Activated naive CD4-positive, alpha-beta T cell treated with anti-CD3 and anti-CD28 coated beads, Interleukin-2, amount 10 ng/mL, durations not matched to agents 7 days and 5 days (primary cell): ENCODE measurements at regions not wholly inside any gene's neighbourhood (a gene's known extent, or its start where the extent isn't known, plus 50 kb on each side); places are given as distances from the start of the nearest gene placed in this dataset.
"Not testable (repeated sequence)": the region's sequence is repeated elsewhere in the genome, so short reads cannot be mapped to it uniquely, and the experiment has no call there.

Source experiments
- CTCF ChIA-PET: fragments of 350-600 bp; sonication (Branson Sonifier 250); formaldehyde crosslinking; loops from one replicate; lab custom pipeline; 2021; ENCODE audit warnings: antibody characterized with exemption; lab: Charles Lee
- DNase-seq: peaks from one replicate; pipeline ENCODE4 v3.0.0-alpha.2; 2020
- H3K27ac Mint-ChIP-seq: one replicate; pipeline ENCODE4 v1.8.0; 2021; ENCODE audit warnings: mild to moderate bottlenecking, moderate library complexity, mixed read lengths
- H3K27me3 Mint-ChIP-seq: one replicate; pipeline ENCODE4 v1.8.0; 2021; ENCODE audit warnings: mild to moderate bottlenecking, mixed read lengths
- H3K36me3 Mint-ChIP-seq: one replicate; pipeline ENCODE4 v1.8.0; 2021; ENCODE audit warnings: mixed read lengths
- H3K4me1 Mint-ChIP-seq: one replicate; pipeline ENCODE4 v1.8.0; 2021; ENCODE audit warnings: mixed read lengths
- H3K4me3 Mint-ChIP-seq: one replicate; pipeline ENCODE4 v1.8.0; 2021; ENCODE audit warnings: mild to moderate bottlenecking, moderate library complexity, mixed read lengths
- H3K9me3 Mint-ChIP-seq: one replicate; pipeline ENCODE4 v1.8.0; 2021; ENCODE audit warnings: mixed read lengths

GRCh38 chr1:38648417-38648816, 211.2 kb downstream of the RRAGC start:
- Mint-ChIP-seq H3K27ac (no peak overlapping the region), H3K9me3 (no peaks in the 10 kb centered on the region), H3K27me3 (peaks cover 12% of the 10 kb centered on the region), H3K4me3 (no peak overlapping the region), H3K4me1 (no peaks in the 10 kb centered on the region), H3K36me3 (no peaks in the 10 kb centered on the region)
- no peak for DNase-seq
- CTCF ChIA-PET: no interaction called here

DNA sequence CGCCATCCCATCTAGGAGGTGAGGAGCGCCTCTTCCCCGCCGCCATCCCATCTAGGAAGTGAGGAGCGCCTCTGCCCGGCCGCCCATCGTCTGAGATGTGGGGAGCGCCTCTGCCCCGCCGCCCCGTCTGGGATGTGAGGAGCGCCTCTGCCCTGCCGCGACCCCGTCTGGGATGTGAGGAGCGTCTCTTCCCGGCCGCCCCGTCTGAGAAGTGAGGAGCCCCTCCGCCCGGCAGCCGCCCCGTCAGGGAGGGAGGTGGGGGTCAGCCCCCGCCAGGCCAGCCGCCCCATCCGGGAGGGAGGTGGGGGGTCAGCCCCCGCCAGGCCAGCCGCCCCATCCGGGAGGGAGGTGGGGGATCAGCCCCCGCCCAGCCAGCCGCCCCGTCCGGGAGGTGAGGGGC, 212.2 kb downstream of the RRAGC start:
- H3K27ac Mint-ChIP-seq, DNase-seq, H3K36me3 Mint-ChIP-seq, H3K4me3 Mint-ChIP-seq, CTCF ChIA-PET, H3K4me1 Mint-ChIP-seq, H3K9me3 Mint-ChIP-seq: not testable (repeated sequence)
- peaks cover 15% of the 10 kb centered on the region for H3K27me3 Mint-ChIP-seq

DNA sequence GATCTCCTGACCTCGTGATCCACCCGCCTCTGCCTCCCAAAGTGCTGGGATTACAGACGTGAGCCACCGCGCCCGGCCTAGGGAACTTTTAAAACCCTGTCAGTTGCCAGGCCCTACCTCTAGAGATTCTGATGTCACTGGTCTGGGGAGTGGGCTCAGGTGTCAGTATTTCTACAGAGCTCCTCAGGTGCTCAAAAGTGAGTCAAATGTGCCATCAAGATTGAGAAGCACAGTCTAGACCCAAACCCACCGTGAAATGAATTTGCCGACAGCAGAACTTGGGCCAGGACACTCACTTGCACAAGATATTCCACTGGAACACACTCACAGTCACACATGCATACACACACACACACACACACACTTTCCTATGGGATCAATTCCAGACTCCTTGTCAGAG, 215.5 kb downstream of the RRAGC start:
- Mint-ChIP-seq H3K9me3 (peaks cover 3% of the 10 kb centered on the region), H3K36me3 (no peaks in the 10 kb centered on the region), H3K4me1 (no peaks in the 10 kb centered on the region), H3K27ac (no peak overlapping the region), H3K4me3 (no peak overlapping the region), H3K27me3 (peaks cover 11% of the 10 kb centered on the region)
- DNase-seq: no peak
- CTCF ChIA-PET: no interaction called here

- H3K9me3 Mint-ChIP-seq: peaks cover 3% of the 10 kb centered on the region
- H3K36me3 Mint-ChIP-seq: no peaks in the 10 kb centered on the region
- DNase-seq: no peak
- H3K27ac Mint-ChIP-seq: no peak overlapping the region
- no peaks in the 10 kb centered on the region for H3K4me1 Mint-ChIP-seq
- H3K27me3 Mint-ChIP-seq: peaks cover 24% of the 10 kb centered on the region
- CTCF ChIA-PET: no interaction called here
- no peak overlapping the region for H3K4me3 Mint-ChIP-seq
Observed at GRCh38 chr1:38641661-38642060, 217.9 kb downstream of the RRAGC start.

GRCh38 chr1:38640371-38640770, 219.2 kb downstream of the RRAGC start:
- no peak for DNase-seq
- CTCF ChIA-PET: no interaction called here
- peaks cover 3% of the 10 kb centered on the region for H3K9me3 Mint-ChIP-seq
- no peak overlapping the region for H3K27ac Mint-ChIP-seq
- H3K27me3 Mint-ChIP-seq: peaks cover 32% of the 10 kb centered on the region
- H3K4me1 Mint-ChIP-seq: no peaks in the 10 kb centered on the region
- no peak overlapping the region for H3K4me3 Mint-ChIP-seq
- no peaks in the 10 kb centered on the region for H3K36me3 Mint-ChIP-seq

DNA sequence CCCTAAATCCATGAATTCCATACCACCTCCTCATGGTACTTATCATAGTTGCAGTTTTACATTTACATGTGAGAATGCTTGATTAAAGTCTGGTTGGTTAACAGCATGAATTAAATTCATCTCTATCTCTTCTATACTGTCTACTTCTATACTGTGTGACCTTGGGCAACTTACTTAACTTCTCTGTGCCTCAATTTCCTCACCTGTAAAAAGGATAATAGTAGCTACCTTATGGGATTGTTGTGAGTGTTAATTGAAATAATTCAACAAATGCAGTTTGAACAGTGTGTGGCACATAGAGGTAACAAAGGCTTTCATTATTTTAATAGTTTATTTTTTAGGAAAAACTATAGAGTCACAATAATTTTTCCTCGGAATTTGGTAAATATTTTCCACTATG, 231.3 kb downstream of the RRAGC start:
- no peak overlapping the region for H3K4me3 Mint-ChIP-seq
- DNase-seq: no peak
- no peaks in the 10 kb centered on the region for H3K4me1 Mint-ChIP-seq
- no peaks in the 10 kb centered on the region for H3K36me3 Mint-ChIP-seq
- no peaks in the 10 kb centered on the region for H3K9me3 Mint-ChIP-seq
- H3K27ac Mint-ChIP-seq: no peak overlapping the region
- H3K27me3 Mint-ChIP-seq: peaks cover 5% of the 10 kb centered on the region
- CTCF ChIA-PET: no interaction called here

DNA sequence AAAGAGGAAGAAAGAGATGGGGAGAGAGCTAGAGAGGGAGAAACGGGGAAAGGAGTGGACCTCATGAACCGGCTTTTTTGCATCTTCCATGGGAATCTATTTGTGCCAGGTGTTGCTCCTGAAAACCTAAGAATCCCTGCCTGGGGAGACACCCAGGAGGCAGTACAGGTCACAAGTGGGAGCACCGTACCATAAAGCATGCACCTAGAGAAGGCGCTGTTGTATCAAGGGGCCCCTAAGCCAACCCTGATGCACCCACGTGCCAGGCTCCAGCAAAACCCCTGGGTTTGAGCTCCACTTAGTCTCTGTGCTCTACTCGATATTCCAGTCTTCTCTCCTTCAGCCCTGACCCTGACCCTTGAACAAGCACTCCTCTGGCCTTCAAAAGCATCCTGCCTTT, 233.6 kb downstream of the RRAGC start:
- Mint-ChIP-seq H3K4me1 (no peaks in the 10 kb centered on the region), H3K27me3 (peaks cover 4% of the 10 kb centered on the region), H3K36me3 (no peaks in the 10 kb centered on the region), H3K4me3 (no peak overlapping the region), H3K27ac (no peak overlapping the region), H3K9me3 (no peaks in the 10 kb centered on the region)
- DNase-seq: no peak
- CTCF ChIA-PET: no interaction called here

- Mint-ChIP-seq H3K4me3 (no peak overlapping the region), H3K4me1 (no peaks in the 10 kb centered on the region), H3K27ac (no peak overlapping the region), H3K9me3 (no peaks in the 10 kb centered on the region), H3K36me3 (no peaks in the 10 kb centered on the region), H3K27me3 (peaks cover 4% of the 10 kb centered on the region)
- DNase-seq: no peak
- CTCF ChIA-PET: interaction anchor here (1.2 kb wide), 1 partner anchor 8 kb away, joined by 3 read pairs; no protein-coding TSS in a partner anchor
Observed at GRCh38 chr1:38624336-38625039, 235.1 kb downstream of the RRAGC start.

DNA sequence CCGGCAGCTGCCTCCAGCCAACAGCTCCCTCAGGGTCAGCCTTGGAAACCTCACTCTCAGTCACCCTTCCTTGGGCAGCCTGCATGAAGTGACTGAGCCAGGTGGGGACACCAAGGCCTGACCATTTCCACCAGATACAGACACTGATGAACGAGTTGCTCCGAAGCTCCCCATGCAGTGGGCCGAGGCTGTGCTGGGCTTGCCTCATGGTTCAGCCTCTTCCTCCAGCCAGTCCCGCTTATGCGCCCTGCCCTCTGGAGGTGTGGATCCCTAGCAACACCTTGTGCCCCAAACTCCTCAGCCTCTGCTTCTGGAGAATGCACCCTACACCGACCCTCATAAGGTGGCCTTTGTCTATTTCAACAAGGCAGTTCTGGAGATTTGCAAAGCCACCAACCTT, 236.0 kb downstream of the RRAGC start:
- H3K4me3 Mint-ChIP-seq: no peak overlapping the region
- H3K27me3 Mint-ChIP-seq: peaks cover 4% of the 10 kb centered on the region
- no peak for DNase-seq
- H3K9me3 Mint-ChIP-seq: no peaks in the 10 kb centered on the region
- H3K27ac Mint-ChIP-seq: no peak overlapping the region
- no peaks in the 10 kb centered on the region for H3K36me3 Mint-ChIP-seq
- CTCF ChIA-PET: no interaction called here
- no peaks in the 10 kb centered on the region for H3K4me1 Mint-ChIP-seq

GRCh38 chr1:38622197-38622596, 237.4 kb downstream of the RRAGC start:
- H3K36me3 Mint-ChIP-seq: no peaks in the 10 kb centered on the region
- no peak overlapping the region for H3K4me3 Mint-ChIP-seq
- CTCF ChIA-PET: no interaction called here
- no peak for DNase-seq
- H3K9me3 Mint-ChIP-seq: no peaks in the 10 kb centered on the region
- H3K27me3 Mint-ChIP-seq: peaks cover 4% of the 10 kb centered on the region
- H3K27ac Mint-ChIP-seq: no peak overlapping the region
- H3K4me1 Mint-ChIP-seq: no peaks in the 10 kb centered on the region

GRCh38 chr1:38616846-38617245, 242.7 kb downstream of the RRAGC start:
- Mint-ChIP-seq H3K27me3 (peaks cover 15% of the 10 kb centered on the region), H3K36me3 (no peaks in the 10 kb centered on the region), H3K27ac (no peak overlapping the region), H3K4me3 (no peak overlapping the region), H3K9me3 (peaks cover 4% of the 10 kb centered on the region), H3K4me1 (no peaks in the 10 kb centered on the region)
- CTCF ChIA-PET: no interaction called here
- no peak for DNase-seq

GRCh38 chr1:38615680-38616079, 243.9 kb downstream of the RRAGC start:
- DNase-seq: peak; percentile 26
- Mint-ChIP-seq H3K4me1 (no peaks in the 10 kb centered on the region), H3K27me3 (peaks cover 15% of the 10 kb centered on the region), H3K4me3 (no peak overlapping the region), H3K27ac (no peak overlapping the region), H3K9me3 (peaks cover 4% of the 10 kb centered on the region), H3K36me3 (no peaks in the 10 kb centered on the region)
- CTCF ChIA-PET: interaction anchor here (1.0 kb wide), 1 partner anchor 9 kb away, joined by 3 read pairs; no protein-coding TSS in a partner anchor

DNA sequence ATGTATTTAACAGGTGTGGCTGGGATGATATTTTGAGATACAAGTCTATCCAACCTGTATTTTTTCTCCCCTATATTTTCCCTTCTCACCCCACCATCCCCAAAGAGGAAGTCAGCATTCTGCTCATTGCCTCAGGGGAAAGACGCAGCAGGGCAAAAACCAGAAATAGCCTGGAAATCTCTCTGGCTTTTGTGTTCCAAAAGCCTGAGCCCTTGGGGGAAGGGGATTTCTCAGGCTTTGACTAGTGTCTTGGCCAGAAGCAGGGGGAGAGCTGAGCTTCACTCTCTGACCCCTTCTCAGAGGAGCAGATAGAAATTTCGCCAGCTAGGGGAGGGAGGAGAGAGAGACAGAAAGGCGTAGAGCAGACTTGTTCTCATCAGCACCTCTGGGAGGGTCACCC, 244.7 kb downstream of the RRAGC start:
- H3K27me3 Mint-ChIP-seq: peaks cover 15% of the 10 kb centered on the region
- CTCF ChIA-PET: no interaction called here
- H3K4me3 Mint-ChIP-seq: no peak overlapping the region
- no peaks in the 10 kb centered on the region for H3K36me3 Mint-ChIP-seq
- no peak overlapping the region for H3K27ac Mint-ChIP-seq
- DNase-seq: no peak
- peaks cover 4% of the 10 kb centered on the region for H3K9me3 Mint-ChIP-seq
- H3K4me1 Mint-ChIP-seq: no peaks in the 10 kb centered on the region

DNA sequence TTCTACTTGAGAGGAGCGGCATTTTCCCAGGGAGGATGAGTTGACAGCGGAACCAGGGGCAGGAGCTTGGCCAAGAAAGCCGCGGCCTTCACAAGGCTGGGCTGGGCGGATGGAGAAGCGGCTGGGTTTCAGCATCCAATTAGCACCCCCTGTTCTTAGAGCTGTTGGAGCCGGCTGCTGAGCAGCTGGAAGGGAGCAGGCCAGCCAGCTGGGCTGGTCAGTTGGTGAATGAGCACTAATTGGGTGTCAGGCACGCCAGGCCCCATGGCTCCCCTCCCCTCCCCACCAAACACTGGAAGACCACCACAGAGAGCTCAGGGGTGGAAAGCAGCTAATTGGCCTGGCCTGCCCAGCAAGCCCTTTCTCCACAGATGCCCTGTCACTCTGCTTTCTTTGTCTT, 245.6 kb downstream of the RRAGC start:
- no peaks in the 10 kb centered on the region for H3K36me3 Mint-ChIP-seq
- no peak for DNase-seq
- H3K4me1 Mint-ChIP-seq: no peaks in the 10 kb centered on the region
- no peak overlapping the region for H3K27ac Mint-ChIP-seq
- H3K4me3 Mint-ChIP-seq: no peak overlapping the region
- CTCF ChIA-PET: no interaction called here
- H3K27me3 Mint-ChIP-seq: peaks cover 20% of the 10 kb centered on the region
- H3K9me3 Mint-ChIP-seq: peaks cover 4% of the 10 kb centered on the region

- CTCF ChIA-PET: interaction anchor here (0.6 kb wide), 1 partner anchor 1558 kb away, joined by 3 read pairs; no protein-coding TSS in a partner anchor
- peaks cover 4% of the 10 kb centered on the region for H3K9me3 Mint-ChIP-seq
- no peaks in the 10 kb centered on the region for H3K36me3 Mint-ChIP-seq
- no peak overlapping the region for H3K4me3 Mint-ChIP-seq
- H3K4me1 Mint-ChIP-seq: no peaks in the 10 kb centered on the region
- DNase-seq: no peak
- H3K27ac Mint-ChIP-seq: no peak overlapping the region
- H3K27me3 Mint-ChIP-seq: peaks cover 28% of the 10 kb centered on the region
Observed at GRCh38 chr1:38612951-38613350, 246.6 kb downstream of the RRAGC start.
